Gastrocnemius medialis (tissue), 4 donors: ENCODE measurements at regions not wholly inside any gene's neighbourhood (a gene's known extent, or its start where the extent isn't known, plus 50 kb on each side); places are given as distances from the start of the nearest gene placed in this dataset.

ENCODE experiments used
- ATAC-seq, 2 donors: fragments of 150-250 bp; one replicate each; pipeline ENCODE4 v1.9.1; 2016
- DNase-seq, 2 donors: peaks; one replicate each; pipeline ENCODE4 v3.0.0-alpha.2; 2019
- H3K27ac ChIP-seq, 4 donors: fragments of 200-600 bp; sonication (generic); 1 replicate in 1 of 4; 2 replicates in 3 of 4; pipeline ENCODE4 v1.5.1; 2016 to 2018; ENCODE audit warnings: mild to moderate bottlenecking in 2 of 4, moderate library complexity in 1 of 4
- H3K27me3 ChIP-seq, 3 donors: fragments of 200-600 bp; sonication (generic) in 2 of 3; 1 replicate in 1 of 3; 2 replicates in 2 of 3; pipeline versions ENCODE4 v1.5.1 to v1.6.0; 2016 to 2019; ENCODE audit warnings: mild to moderate bottlenecking in 1 of 3, moderate library complexity in 1 of 3
- H3K36me3 ChIP-seq, 2 donors: fragments of 200-600 bp; sonication (generic) in 1 of 2; one replicate each; pipeline ENCODE4 v1.5.1; 2017 to 2018
- H3K4me1 ChIP-seq, 2 donors: fragments of 200-600 bp; sonication (generic) in 1 of 2; one replicate each; pipeline ENCODE4 v1.5.1; 2016 to 2017; ENCODE audit warnings: mild to moderate bottlenecking in 2 of 2
- H3K4me3 ChIP-seq, 4 donors: fragments of 200-600 bp; sonication (generic) in 3 of 4; 1 replicate in 1 of 4; 2 replicates in 3 of 4; pipeline ENCODE4 v1.5.1; 2016 to 2019; ENCODE audit warnings: mild to moderate bottlenecking in 2 of 4
- H3K9me3 ChIP-seq, 3 donors: fragments of 200-600 bp; sonication (generic) in 2 of 3; 1 replicate in 1 of 3; 2 replicates in 2 of 3; pipeline ENCODE4 v1.5.1; 2016 to 2019
- POLR2A ChIP-seq, 2 donors: fragments of 450-650 bp; IDR thresholded peaks; one replicate each; pipeline ENCODE4 v1.6.1; 2017; ENCODE audit warnings: antibody characterized with exemption in 2 of 2, mild to moderate bottlenecking in 2 of 2, moderate library complexity in 2 of 2
- in situ Hi-C, 4 donors: fragments of 200-750 bp; cut with MboI; loops; one replicate each; pipeline versions ENCODE4 v1.15.0 to v1.8.0; 2017; ENCODE audit warnings: low sequenced_read_pairs in 4 of 4
- intact Hi-C: fragments of 100-400 bp; cut with DNase I; formaldehyde crosslinking; loops from one replicate; pipeline ENCODE4 v1.15.1; 2023; ENCODE audit warnings: low total_unique reads
- TF ChIP-seq, protein P1 (sequence below), 5 experiments: fragments of 450-650 bp in 3 of 5; fragments of 200-600 bp in 2 of 5; sonication (generic) in 2 of 5; IDR thresholded peaks in 4 of 5; conservative IDR thresholded peaks in 1 of 5; 1 replicate in 4 of 5; 2 replicates in 1 of 5; pipeline ENCODE4 v1.5.1; 2016 to 2019; ENCODE audit warnings: antibody characterized with exemption in 5 of 5, mild to moderate bottlenecking in 3 of 5, moderate library complexity in 3 of 5

DNA sequence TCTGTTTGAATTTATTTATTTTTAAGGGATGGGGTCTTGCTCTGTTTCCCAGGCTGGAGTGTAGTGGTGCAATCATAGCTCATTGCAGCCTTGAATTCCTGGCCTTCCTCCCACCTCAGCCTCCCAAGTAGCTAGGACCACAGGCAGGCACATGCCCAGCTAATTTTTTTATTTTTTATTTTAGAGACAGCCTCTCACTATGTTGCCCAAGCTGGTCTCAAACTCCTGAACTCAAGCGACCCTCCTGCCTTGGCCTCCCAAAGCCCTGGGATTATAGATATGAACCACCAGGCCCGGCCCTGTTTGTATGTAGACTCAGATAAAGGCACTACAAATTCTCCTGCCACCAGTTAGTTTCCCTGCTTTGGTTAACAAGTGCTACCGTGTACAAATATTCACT lies 142.9 kb upstream of the SOX4 start:
- Histone ChIP-seq H3K27ac (no peak overlapping the region), H3K36me3 (no peaks in the 10 kb centered on the region), H3K27me3 (no peaks in the 10 kb centered on the region), H3K9me3 (no peaks in the 10 kb centered on the region), H3K4me1 (no peaks in the 10 kb centered on the region), H3K4me3 (no peak overlapping the region)
- TF ChIP-seq POLR2A (IDR thresholded peaks at IDR 0.05): no peak
- TF ChIP-seq, protein P1, sequence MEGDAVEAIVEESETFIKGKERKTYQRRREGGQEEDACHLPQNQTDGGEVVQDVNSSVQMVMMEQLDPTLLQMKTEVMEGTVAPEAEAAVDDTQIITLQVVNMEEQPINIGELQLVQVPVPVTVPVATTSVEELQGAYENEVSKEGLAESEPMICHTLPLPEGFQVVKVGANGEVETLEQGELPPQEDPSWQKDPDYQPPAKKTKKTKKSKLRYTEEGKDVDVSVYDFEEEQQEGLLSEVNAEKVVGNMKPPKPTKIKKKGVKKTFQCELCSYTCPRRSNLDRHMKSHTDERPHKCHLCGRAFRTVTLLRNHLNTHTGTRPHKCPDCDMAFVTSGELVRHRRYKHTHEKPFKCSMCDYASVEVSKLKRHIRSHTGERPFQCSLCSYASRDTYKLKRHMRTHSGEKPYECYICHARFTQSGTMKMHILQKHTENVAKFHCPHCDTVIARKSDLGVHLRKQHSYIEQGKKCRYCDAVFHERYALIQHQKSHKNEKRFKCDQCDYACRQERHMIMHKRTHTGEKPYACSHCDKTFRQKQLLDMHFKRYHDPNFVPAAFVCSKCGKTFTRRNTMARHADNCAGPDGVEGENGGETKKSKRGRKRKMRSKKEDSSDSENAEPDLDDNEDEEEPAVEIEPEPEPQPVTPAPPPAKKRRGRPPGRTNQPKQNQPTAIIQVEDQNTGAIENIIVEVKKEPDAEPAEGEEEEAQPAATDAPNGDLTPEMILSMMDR (IDR thresholded peaks at IDR 0.05 in 4 of 5, conservative IDR thresholded peaks at IDR 0.05 in 1 of 5): no peak
- in situ Hi-C loops: no loop called here
- no peak for DNase-seq
- no peak for ATAC-seq
- intact Hi-C loops: no loop called here

- DNase-seq (no peak), ATAC-seq (no peak)
- TF ChIP-seq, protein P1 (IDR thresholded peaks at IDR 0.05 in 4 of 5, conservative IDR thresholded peaks at IDR 0.05 in 1 of 5): no peak
- TF ChIP-seq POLR2A (IDR thresholded peaks at IDR 0.05): no peak
- Histone ChIP-seq H3K4me3 (no peak overlapping the region), H3K4me1 (no peaks in the 10 kb centered on the region), H3K27ac (no peak overlapping the region), H3K36me3 (no peaks in the 10 kb centered on the region), H3K27me3 (no peaks in the 10 kb centered on the region), H3K9me3 (no peaks in the 10 kb centered on the region)
- intact Hi-C loops (no loop called here), in situ Hi-C loops (no loop called here)
Measured at GRCh38 chr6:21451546-21452013, 142.0 kb upstream of the SOX4 start.

GRCh38 chr6:21454262-21454661 lies 139.3 kb upstream of the SOX4 start:
- H3K36me3 ChIP-seq: no peaks in the 10 kb centered on the region
- no peak for DNase-seq
- H3K4me3 ChIP-seq: no peak overlapping the region
- no peak for ATAC-seq
- intact Hi-C loops: no loop called here
- no peaks in the 10 kb centered on the region for H3K27me3 ChIP-seq
- no peak overlapping the region for H3K27ac ChIP-seq
- H3K9me3 ChIP-seq: no peaks in the 10 kb centered on the region
- TF ChIP-seq, protein P1 (IDR thresholded peaks at IDR 0.05 in 4 of 5, conservative IDR thresholded peaks at IDR 0.05 in 1 of 5): no peak
- in situ Hi-C loops: no loop called here
- H3K4me1 ChIP-seq: no peaks in the 10 kb centered on the region

DNA sequence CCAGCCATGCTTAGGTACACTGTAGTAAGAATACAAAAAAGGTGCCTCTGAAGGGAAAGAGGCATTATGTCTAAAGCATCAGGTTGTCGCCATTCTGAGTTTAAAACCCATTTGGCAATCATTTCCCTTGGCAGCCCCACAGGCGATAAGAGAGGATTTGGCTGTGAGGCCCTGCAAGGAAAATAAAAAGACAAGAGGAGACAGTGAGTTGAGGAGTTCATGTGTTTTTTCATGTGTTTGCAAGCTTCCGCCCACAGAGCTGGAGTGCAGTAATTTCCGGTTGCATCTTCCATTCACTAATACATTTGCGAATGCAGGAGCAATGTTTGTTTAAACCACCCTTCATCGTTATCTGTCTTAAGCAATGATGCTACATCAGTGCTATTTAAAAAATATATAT lies 138.5 kb upstream of the SOX4 start:
- TF ChIP-seq, protein P1 (IDR thresholded peaks at IDR 0.05 in 4 of 5, conservative IDR thresholded peaks at IDR 0.05 in 1 of 5): no peak
- TF ChIP-seq POLR2A (IDR thresholded peaks at IDR 0.05): no peak
- ATAC-seq: no peak
- Histone ChIP-seq H3K4me3 (no peak overlapping the region), H3K27me3 (no peaks in the 10 kb centered on the region), H3K4me1 (no peaks in the 10 kb centered on the region), H3K9me3 (no peaks in the 10 kb centered on the region), H3K36me3 (no peaks in the 10 kb centered on the region), H3K27ac (no peak overlapping the region)
- intact Hi-C loops: no loop called here
- in situ Hi-C loops: no loop called here
- no peak for DNase-seq

- intact Hi-C loops: no loop called here
- H3K9me3 ChIP-seq: no peaks in the 10 kb centered on the region
- in situ Hi-C loops: no loop called here
- TF ChIP-seq, protein P1 (IDR thresholded peaks at IDR 0.05 in 4 of 5, conservative IDR thresholded peaks at IDR 0.05 in 1 of 5): no peak
- TF ChIP-seq POLR2A (IDR thresholded peaks at IDR 0.05): no peak
- H3K27ac ChIP-seq: no peak overlapping the region
- H3K4me3 ChIP-seq: no peak overlapping the region
- DNase-seq (no peak), ATAC-seq (no peak)
- H3K36me3 ChIP-seq: no peaks in the 10 kb centered on the region
- H3K4me1 ChIP-seq: no peaks in the 10 kb centered on the region
- H3K27me3 ChIP-seq: no peaks in the 10 kb centered on the region
Measured at GRCh38 chr6:21457647-21458046, 135.9 kb upstream of the SOX4 start.
